Naive thymus-derived CD8-positive, alpha-beta T cell (primary cell): ENCODE measurements at regions not wholly inside any gene's neighbourhood (a gene's known extent, or its start where the extent isn't known, plus 50 kb on each side); places are given as distances from the start of the nearest gene placed in this dataset.

Source experiments
- ATAC-seq, 2 donors: fragments of 150-1000 bp; cut with Tn5 transposase in 1 of 2; sonication (Bioruptor Pico), chemical (Tn5 transposase) in 1 of 2; 1 replicate in 1 of 2; 2 replicates in 1 of 2; pipeline ENCODE4 v1.10.0; 2021; ENCODE audit warnings: mild to moderate bottlenecking in 2 of 2, moderate library complexity in 2 of 2
- POLR2A ChIA-PET: fragments of 350-600 bp; sonication (Branson Sonifier 250); formaldehyde crosslinking; loops from one replicate; lab custom pipeline; 2021; ENCODE audit warnings: antibody characterized with exemption; lab: Charles Lee
- DNase-seq, 10 donors: peaks; one replicate each; pipeline versions ENCODE4 v3.0.0 to v3.0.0-alpha.2; 2020 to 2022
- H3K27ac Mint-ChIP-seq, 10 donors: one replicate each; pipeline ENCODE4 v1.8.0; 2020 to 2022; ENCODE audit warnings: mild to moderate bottlenecking in 10 of 10, mixed read lengths in 10 of 10, moderate library complexity in 4 of 10, inconsistent platforms in 1 of 10
- H3K27me3 Mint-ChIP-seq, 5 donors: one replicate each; pipeline ENCODE4 v1.8.0; 2021 to 2022; ENCODE audit warnings: mixed read lengths in 5 of 5
- H3K36me3 Mint-ChIP-seq, 3 donors: one replicate each; pipeline ENCODE4 v1.8.0; 2020 to 2022; ENCODE audit warnings: mixed read lengths in 3 of 3, mild to moderate bottlenecking in 2 of 3, inconsistent platforms in 1 of 3
- H3K4me1 Mint-ChIP-seq, 4 donors: one replicate each; pipeline ENCODE4 v1.8.0; 2021 to 2022; ENCODE audit warnings: mixed read lengths in 4 of 4
- H3K4me3 Mint-ChIP-seq, 10 donors: one replicate each; pipeline ENCODE4 v1.8.0; 2020 to 2022; ENCODE audit warnings: mild to moderate bottlenecking in 10 of 10, mixed read lengths in 10 of 10, moderate library complexity in 6 of 10, inconsistent platforms in 1 of 10
- H3K9me3 Mint-ChIP-seq, 9 donors: one replicate each; pipeline ENCODE4 v1.8.0; 2020 to 2022; ENCODE audit warnings: mixed read lengths in 9 of 9, mild to moderate bottlenecking in 3 of 9, inconsistent platforms in 1 of 9, moderate library complexity in 1 of 9

DNA sequence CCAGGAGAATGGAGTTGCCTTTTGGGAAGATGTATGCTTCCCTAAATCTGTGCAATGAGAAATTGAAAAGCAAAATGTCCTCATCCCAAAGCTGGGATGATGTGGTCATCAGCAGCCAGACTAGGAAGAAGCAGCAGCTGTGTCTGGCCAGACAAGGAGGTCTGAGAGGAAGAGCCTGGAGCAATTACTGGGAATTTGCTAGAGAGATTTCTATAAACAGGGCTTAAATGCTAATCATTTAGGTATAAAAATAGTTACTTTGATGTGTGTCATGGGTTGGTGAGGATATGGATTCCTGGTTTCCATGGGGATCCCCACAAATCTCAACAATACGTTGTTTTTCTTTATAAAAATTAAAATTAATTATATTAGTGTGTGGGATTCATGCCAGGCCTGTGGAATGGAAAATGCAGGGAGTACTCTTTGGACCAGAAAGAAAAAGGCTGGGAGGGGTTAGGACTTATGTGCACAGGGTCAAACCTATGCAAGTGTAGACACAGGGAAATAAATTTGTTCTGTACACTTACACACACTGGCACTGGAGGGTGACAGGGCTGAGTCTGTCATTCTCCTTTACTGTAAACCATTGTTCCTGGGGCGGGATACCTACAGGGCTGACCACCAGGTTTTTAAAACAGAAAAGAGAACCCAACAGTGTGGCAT is 58.7 kb upstream of the TRPC7 start:
- ATAC-seq = no peak
- no peak for DNase-seq
- no peak overlapping the region for H3K4me3 Mint-ChIP-seq
- no peaks in the 10 kb centered on the region for H3K4me1 Mint-ChIP-seq
- POLR2A ChIA-PET = no interaction called here
- H3K36me3 Mint-ChIP-seq = no peaks in the 10 kb centered on the region
- H3K27ac Mint-ChIP-seq = no peak overlapping the region
- H3K9me3 Mint-ChIP-seq = peaks cover 0 to 18% (median 2%) of the 10 kb centered on the region in 9 donors
- H3K27me3 Mint-ChIP-seq = peaks cover 0 to 7% (median 0%) of the 10 kb centered on the region in 5 donors

- DNase-seq = no peak
- POLR2A ChIA-PET = no interaction called here
- H3K27me3 Mint-ChIP-seq = peaks cover 0 to 7% (median 0%) of the 10 kb centered on the region in 5 donors
- peaks cover 0 to 7% (median 0%) of the 10 kb centered on the region in 9 donors for H3K9me3 Mint-ChIP-seq
- ATAC-seq = no peak
- no peak overlapping the region for H3K27ac Mint-ChIP-seq
- H3K36me3 Mint-ChIP-seq = no peaks in the 10 kb centered on the region
- H3K4me1 Mint-ChIP-seq = no peaks in the 10 kb centered on the region
- no peak overlapping the region for H3K4me3 Mint-ChIP-seq
Observed at GRCh38 chr5:136420168-136420898, 55.0 kb upstream of the TRPC7 start.

GRCh38 chr5:136418301-136418700 is 53.0 kb upstream of the TRPC7 start:
- no peaks in the 10 kb centered on the region for H3K4me1 Mint-ChIP-seq
- H3K9me3 Mint-ChIP-seq = peaks cover 0 to 9% (median 0%) of the 10 kb centered on the region in 9 donors
- POLR2A ChIA-PET = no interaction called here
- H3K27ac Mint-ChIP-seq = no peak overlapping the region
- peaks cover 0 to 9% (median 2%) of the 10 kb centered on the region in 5 donors for H3K27me3 Mint-ChIP-seq
- H3K36me3 Mint-ChIP-seq = no peaks in the 10 kb centered on the region
- H3K4me3 Mint-ChIP-seq = no peak overlapping the region
- no peak for DNase-seq
- no peak for ATAC-seq
